GM12891 (cell line): ENCODE measurements at regions not wholly inside any gene's neighbourhood (a gene's known extent, or its start where the extent isn't known, plus 50 kb on each side); places are given as distances from the start of the nearest gene placed in this dataset.

Source experiments
- PAX5 ChIP-seq: IDR thresholded peaks from 2 replicates; pipeline ENCODE4 v1.6.1; 2011; ENCODE audit warnings: low read length, moderate library complexity, mild to moderate bottlenecking; ENCODE audit not compliant: insufficient read depth, severe bottlenecking
- POLR2A ChIP-seq: IDR thresholded peaks from 2 replicates; pipeline ENCODE4 v1.6.1; 2011; ENCODE audit warnings: low read depth, low read length, control low read depth
- POLR2AphosphoS5 ChIP-seq: IDR thresholded peaks from 2 replicates; pipeline ENCODE4 v1.6.1; 2011; ENCODE audit warnings: low read depth, low read length, control low read depth
- POU2F2 ChIP-seq: IDR thresholded peaks from 2 replicates; pipeline ENCODE4 v1.6.1; 2011; ENCODE audit warnings: low read depth, mild to moderate bottlenecking, control low read depth, low read length, moderate library complexity
- SPI1 ChIP-seq: IDR thresholded peaks from 2 replicates; pipeline ENCODE4 v1.6.1; 2011; ENCODE audit warnings: low read depth, low read length, control low read depth
- TAF1 ChIP-seq: IDR thresholded peaks from 2 replicates; pipeline ENCODE4 v1.6.1; 2011; ENCODE audit warnings: low read depth, low read length, control low read depth

DNA sequence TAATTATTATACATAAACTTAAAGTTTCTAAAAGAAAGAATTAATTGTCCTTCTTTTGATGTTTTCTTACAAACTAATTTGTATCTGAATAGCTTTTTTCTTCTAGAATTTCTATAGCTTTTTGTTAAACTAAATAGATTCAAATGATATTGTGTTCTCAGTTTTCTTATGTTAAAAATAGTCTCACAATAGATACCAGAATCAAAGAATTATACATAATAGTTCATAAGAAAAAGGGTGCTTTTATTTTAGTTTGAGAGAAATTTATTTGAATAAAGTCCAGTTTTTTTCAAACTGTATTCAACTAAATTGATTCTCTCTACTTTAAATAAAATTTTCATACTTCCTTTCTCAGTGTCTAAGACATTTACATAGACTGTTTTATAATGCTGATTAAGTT is 274.8 kb downstream of the SEMA3D start:
- TF ChIP-seq POU2F2 (no peak), POLR2AphosphoS5 (no peak), POLR2A (no peak), TAF1 (no peak), PAX5 (no peak), SPI1 (no peak)
